ENCODE measurements at regions not wholly inside any gene's neighbourhood (a gene's known extent, or its start where the extent isn't known, plus 50 kb on each side); places are given as distances from the start of the nearest gene placed in this dataset.
"Not testable (repeated sequence)": the region's sequence is repeated elsewhere in the genome, so short reads cannot be mapped to it uniquely, and the experiment has no call there.

DNA sequence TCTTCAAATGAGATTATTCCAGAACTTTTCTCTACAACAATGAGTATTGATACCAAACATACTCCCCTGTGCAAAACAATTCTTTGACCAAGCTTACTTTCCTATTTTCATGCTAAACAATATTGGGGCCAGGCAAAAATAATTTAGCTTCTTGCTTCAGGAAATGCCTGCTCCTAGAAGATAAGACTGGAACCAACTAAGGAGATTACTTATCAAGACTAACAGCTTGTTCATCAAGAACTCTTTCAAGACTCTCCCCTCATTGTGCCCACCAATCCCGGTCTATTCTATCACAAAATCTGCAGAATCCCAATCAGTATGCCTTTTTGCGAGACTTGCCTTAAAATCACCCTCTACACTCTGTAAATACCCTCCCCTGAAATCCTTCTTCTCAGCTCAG lies 536.6 kb downstream of the RWDD3 start:
- DNase-seq (no peak), ATAC-seq (no peak)
- Histone ChIP-seq H3K9me3 (no peaks in the 10 kb centered on the region), H3K4me1 (ENCODE audit: low read depth) (no peaks in the 10 kb centered on the region), H3K4me3 (no peak overlapping the region), H3K36me3 (ENCODE audit: low read depth) (no peaks in the 10 kb centered on the region)
- intact Hi-C loops (cut with DNase I, micrococcal nuclease) = no loop called here
- TF ChIP-seq, protein P1, sequence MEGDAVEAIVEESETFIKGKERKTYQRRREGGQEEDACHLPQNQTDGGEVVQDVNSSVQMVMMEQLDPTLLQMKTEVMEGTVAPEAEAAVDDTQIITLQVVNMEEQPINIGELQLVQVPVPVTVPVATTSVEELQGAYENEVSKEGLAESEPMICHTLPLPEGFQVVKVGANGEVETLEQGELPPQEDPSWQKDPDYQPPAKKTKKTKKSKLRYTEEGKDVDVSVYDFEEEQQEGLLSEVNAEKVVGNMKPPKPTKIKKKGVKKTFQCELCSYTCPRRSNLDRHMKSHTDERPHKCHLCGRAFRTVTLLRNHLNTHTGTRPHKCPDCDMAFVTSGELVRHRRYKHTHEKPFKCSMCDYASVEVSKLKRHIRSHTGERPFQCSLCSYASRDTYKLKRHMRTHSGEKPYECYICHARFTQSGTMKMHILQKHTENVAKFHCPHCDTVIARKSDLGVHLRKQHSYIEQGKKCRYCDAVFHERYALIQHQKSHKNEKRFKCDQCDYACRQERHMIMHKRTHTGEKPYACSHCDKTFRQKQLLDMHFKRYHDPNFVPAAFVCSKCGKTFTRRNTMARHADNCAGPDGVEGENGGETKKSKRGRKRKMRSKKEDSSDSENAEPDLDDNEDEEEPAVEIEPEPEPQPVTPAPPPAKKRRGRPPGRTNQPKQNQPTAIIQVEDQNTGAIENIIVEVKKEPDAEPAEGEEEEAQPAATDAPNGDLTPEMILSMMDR (IDR thresholded peaks at IDR 0.05) = no peak

DNA sequence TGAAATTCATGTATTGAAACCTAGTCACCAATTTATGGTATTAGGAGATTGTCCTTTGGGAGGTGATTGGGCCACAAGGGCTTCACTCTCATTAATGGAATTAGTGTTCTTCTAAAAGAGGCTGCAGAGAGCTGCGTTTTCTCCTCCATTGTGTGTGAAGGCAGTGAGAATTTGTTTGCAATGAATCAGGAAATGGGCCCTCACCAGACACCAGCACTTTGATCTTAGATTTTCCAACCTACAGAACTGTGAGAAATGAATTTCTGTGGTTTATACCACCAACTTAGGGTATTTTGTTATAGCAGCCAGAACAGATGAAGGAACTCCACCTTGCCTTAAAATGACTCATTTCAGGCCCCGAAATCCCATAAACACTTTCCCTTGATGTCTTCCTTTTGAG lies 544.2 kb downstream of the RWDD3 start:
- Histone ChIP-seq H3K9me3 (no peaks in the 10 kb centered on the region), H3K36me3 (ENCODE audit: low read depth) (no peaks in the 10 kb centered on the region), H3K4me3 (no peak overlapping the region), H3K4me1 (ENCODE audit: low read depth) (no peaks in the 10 kb centered on the region)
- DNase-seq (no peak), ATAC-seq (no peak)
- TF ChIP-seq, protein P1 (IDR thresholded peaks at IDR 0.05) = no peak
- intact Hi-C loops (cut with DNase I, micrococcal nuclease) = no loop called here

DNA sequence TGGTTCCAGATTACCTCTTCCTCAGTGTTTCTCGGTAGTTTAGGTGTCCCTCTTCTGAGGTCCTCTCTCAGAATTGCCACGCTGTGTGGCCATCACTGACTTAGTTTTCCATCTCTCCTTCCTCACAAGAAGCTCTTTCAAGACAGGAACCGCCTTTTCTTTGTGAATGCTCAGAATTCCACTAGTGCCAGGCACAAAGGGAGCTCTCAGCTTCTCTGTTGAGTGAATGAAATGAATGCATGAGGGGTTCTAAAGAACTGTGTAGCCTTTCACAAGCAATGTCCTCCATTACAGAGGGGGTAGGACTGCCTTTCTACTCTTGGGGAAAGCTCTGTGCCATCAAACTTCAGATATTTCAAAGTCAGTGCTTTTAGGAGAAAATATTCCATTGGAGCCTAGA lies 546.8 kb downstream of the RWDD3 start:
- DNase-seq = no peak
- H3K4me1 ChIP-seq (ENCODE audit: low read depth) = no peaks in the 10 kb centered on the region
- no peaks in the 10 kb centered on the region for H3K9me3 ChIP-seq
- no peak overlapping the region for H3K4me3 ChIP-seq
- H3K36me3 ChIP-seq (ENCODE audit: low read depth) = no peaks in the 10 kb centered on the region
- TF ChIP-seq, protein P1 (IDR thresholded peaks at IDR 0.05) = no peak
- intact Hi-C loops (cut with DNase I, micrococcal nuclease) = no loop called here
- no peak for ATAC-seq

DNA sequence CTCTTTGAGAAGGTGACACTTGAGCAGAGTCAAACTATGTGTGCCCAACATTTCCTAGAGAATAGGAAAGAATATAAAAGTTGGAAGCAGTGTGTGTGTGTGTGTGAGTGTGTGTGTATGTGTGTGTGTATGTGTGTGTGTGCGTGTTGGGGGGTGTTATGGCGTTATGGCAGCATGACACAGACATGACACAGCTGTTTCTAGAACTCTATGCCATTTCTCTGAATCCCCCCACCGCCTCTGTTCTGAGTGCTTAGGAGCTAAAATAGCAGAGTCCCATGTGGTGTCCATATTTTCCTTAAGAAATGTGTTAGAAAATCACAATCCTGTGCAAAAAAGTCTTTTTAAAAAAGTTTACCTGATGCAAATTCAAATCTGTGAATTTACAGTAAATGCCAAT lies 556.1 kb downstream of the RWDD3 start:
- no peak overlapping the region for H3K4me3 ChIP-seq
- no peaks in the 10 kb centered on the region for H3K4me1 ChIP-seq (ENCODE audit: low read depth)
- H3K9me3 ChIP-seq = no peaks in the 10 kb centered on the region
- DNase-seq = no peak
- intact Hi-C loops (cut with DNase I, micrococcal nuclease) = no loop called here
- ATAC-seq = no peak
- no peaks in the 10 kb centered on the region for H3K36me3 ChIP-seq (ENCODE audit: low read depth)
- TF ChIP-seq, protein P1 (IDR thresholded peaks at IDR 0.05) = no peak

DNA sequence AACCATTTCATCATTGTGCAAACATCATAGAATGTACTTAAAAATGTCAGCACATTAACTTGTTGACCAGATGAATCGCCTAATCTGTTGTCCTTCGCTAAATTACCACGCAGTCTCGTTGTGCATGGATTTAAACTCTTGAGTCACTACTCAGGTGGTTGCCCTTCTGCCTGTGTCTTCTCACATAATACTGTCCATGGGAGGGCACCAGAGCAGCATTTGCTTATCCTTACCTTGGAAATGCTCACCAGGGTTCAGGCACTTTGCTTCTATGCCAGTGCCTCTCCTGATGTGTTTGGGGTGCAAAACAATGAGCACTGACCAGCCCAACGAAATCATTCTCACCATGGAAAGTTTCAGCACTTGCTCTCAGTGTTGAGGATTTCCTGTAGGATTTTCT lies 559.9 kb downstream of the RWDD3 start:
- intact Hi-C loops (cut with DNase I, micrococcal nuclease) = no loop called here
- Histone ChIP-seq H3K4me1 (ENCODE audit: low read depth) (no peaks in the 10 kb centered on the region), H3K9me3 (no peaks in the 10 kb centered on the region), H3K36me3 (ENCODE audit: low read depth) (no peaks in the 10 kb centered on the region), H3K4me3 (no peak overlapping the region)
- TF ChIP-seq, protein P1 (IDR thresholded peaks at IDR 0.05) = no peak
- no peak for DNase-seq
- ATAC-seq = no peak

DNA sequence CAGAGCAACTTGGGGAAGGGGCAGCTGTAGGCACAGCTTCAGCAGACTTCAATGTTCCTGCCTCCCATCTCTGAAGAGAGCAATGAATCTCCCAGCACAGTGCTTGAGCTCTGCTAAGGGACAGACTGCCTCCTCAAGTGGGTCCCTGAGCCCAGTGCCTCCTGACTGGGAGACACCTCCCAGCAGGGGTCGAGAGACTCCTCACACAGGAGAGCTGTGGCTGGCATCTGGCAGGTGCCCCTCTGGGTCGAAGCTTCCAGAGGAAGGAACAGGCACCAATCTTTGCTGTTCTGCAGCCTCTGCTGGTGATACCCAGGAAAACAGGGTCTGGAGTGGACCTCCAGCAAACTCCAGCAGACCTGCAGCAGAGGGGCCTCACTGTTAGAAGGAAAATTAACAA lies 563.8 kb downstream of the RWDD3 start:
- ATAC-seq; intact Hi-C loops (cut with DNase I, micrococcal nuclease); H3K36me3 ChIP-seq (ENCODE audit: low read depth); DNase-seq; H3K4me3 ChIP-seq; H3K4me1 ChIP-seq (ENCODE audit: low read depth); H3K9me3 ChIP-seq: not testable (repeated sequence)

Data from mucosa of descending colon (tissue), 3 donors.